ENCODE measurements at regions not wholly inside any gene's neighbourhood (a gene's known extent, or its start where the extent isn't known, plus 50 kb on each side); places are given as distances from the start of the nearest gene placed in this dataset.
"Not testable (repeated sequence)": the region's sequence is repeated elsewhere in the genome, so short reads cannot be mapped to it uniquely, and the experiment has no call there.

- no peak for DNase-seq (ENCODE audit: low spot score)
Observed at GRCh38 chr18:14963246-14963645, 215.3 kb downstream of the ANKRD30B start.

DNA sequence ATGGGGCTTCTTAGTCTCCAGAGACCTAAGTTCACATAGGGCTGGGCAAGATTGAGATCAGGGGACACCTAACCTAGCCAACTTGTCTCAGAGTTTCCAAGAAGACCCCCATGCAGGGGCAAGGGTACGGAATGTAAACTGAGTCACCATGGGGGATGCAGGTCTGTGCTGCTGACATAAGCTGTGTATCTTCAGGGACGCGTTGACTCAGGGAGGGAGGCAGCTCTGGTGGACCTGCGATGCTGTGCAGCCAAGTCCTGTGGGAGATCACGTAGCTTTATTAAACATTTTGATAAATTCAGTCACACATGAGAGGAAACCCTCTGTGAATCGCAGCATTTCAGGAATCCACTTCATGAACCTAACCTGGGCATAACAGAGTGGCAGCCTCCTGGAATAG, 216.0 kb downstream of the ANKRD30B start:
- no peak for DNase-seq (ENCODE audit: low spot score)

DNA sequence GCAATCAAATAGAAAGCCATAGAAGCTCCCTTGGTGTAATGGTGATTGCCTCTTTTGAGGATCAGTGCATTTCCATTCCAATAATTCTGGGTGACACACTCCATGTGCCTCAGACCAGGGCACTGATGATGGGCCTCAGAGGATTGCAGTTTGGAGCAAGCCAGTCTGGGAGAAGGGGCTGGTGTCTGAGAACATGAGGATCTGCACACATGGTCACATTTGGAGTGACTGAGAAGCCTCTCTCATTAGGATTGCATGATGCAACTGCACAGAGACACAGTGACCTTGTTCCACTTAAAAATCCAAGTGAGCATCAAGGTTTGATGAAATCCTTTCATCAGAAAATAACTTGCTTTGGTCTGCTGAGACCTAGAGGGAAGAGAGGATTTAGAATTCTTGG, 216.4 kb downstream of the ANKRD30B start:
- no peak for DNase-seq (ENCODE audit: low spot score)

DNA sequence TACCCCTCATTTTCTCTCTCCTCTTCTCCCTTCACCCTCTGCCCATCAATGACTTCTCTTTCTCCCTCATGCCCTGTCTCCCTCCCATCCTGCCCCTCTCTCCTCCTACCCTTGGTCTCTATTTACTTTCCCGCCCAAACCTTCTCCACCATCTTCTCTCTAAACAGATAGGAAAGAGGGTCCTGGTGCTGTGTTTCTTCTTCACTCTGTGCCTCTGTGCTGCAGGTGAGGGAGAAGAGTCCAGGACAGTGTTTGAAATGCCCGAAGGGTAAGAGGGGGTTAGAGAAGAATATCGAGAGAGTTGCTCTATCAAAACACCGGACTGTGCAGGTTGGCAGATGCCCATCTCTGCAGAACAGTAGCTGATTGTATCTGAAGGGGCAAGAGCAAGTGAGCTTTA, 217.0 kb downstream of the ANKRD30B start:
- not testable (repeated sequence) for DNase-seq (ENCODE audit: low spot score)

DNA sequence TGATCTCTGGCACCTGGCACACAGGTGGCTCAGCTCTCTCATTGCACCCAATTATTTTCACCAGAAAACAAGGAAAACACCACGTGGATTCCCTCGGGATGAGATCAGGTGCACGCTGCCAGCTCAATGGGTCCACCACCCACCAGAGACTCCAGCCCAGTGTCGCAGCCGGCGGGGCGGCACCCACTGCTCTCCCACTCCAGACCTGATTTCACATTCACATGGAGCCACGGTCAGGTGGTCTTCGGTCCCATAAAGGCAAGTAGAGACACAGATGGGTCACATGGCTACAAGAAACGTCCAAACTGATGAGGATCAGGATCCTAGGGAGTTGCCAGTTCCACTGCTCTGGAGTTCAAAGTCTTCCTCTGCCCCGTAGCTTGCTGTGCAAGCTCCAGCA, 217.6 kb downstream of the ANKRD30B start:
- DNase-seq (ENCODE audit: low spot score) = no peak

GRCh38 chr18:14967246-14967645, 219.3 kb downstream of the ANKRD30B start:
- DNase-seq (ENCODE audit: low spot score) = not testable (repeated sequence)

GRCh38 chr18:14969500-14969899, 221.5 kb downstream of the ANKRD30B start:
- DNase-seq (ENCODE audit: low spot score) = no peak

GRCh38 chr18:14970027-14970426, 222.1 kb downstream of the ANKRD30B start:
- DNase-seq (ENCODE audit: low spot score) = no peak

DNA sequence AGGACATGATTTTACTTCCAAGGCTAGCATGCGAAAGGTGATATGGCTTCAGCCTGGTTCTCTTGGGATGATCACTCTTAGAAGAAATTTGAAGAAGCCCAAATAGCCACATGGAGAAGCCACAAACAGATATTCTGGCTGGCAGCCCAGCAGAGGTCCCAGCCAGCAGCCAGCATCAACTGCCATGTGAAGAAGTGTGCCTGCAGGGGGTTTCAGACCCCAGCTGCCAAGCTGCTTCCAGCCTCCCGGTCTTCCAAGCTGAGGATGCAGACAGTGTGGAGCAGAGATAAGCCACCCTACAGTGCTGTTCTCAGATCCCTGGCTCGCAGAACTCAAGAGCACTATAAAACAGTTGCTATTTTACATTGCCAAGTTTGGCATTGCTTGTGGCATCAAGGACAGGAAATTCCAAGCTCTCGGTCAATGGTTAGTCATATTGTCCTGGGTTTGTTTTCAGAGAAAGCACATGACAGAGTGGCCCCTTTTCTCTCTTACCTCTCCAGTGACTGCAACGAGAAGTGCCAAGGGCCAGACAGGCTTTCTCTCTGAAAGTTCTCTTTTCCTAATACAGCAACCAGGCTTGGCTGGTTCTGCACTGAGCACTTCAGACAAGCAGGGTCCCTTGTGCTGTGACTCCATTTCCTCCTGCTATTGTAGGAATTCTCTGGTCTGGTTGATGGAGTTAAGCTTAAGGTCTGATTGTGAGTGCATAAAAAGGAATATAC, 223.7 kb downstream of the ANKRD30B start:
- DNase-seq (ENCODE audit: low spot score) = peak; percentile 9

DNA sequence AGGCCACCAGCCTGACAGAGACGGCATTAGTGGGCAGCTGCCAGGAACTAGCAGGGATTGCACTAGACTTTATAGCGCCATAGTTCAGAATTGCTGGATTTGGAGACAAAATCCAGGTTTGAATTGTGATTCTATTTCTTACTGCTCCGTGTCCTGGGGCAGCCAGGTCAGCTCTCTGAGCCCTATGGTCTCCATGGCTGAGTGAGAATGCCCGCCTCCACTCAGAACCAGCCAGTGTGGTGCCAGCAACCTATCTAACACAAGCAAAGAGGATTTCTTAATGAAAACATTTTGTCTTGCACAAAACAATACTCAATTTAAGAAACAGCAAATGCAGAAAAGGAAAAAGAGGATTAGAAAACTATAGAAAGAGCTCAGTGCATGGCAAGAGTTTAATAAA, 225.4 kb downstream of the ANKRD30B start:
- DNase-seq (ENCODE audit: low spot score) = not testable (repeated sequence)

- DNase-seq (ENCODE audit: low spot score) = no peak
Observed at GRCh38 chr18:14974088-14974487, 226.1 kb downstream of the ANKRD30B start.

- no peak for DNase-seq (ENCODE audit: low spot score)
Observed at GRCh38 chr18:14974576-14974975, 226.6 kb downstream of the ANKRD30B start.

DNA sequence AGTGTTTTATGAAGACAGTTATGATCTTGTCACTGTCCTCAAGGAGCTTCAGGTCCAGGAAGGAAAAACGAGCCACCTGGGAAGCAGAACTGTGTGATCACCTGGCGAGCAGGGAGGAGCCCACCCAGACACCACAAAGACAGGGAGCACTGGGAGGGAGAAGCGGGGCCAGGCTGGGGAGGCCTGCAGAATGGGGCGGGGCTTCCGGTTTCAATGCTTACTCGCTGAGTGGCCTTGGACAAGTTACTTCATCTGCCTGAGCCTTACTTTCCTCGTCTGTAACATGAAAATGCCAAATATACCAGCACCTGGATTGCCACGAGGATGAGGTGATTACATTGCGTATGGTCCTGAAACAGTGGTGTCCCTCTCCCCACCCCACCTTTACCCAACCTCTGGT, 227.5 kb downstream of the ANKRD30B start:
- DNase-seq (ENCODE audit: low spot score) = no peak

DNA sequence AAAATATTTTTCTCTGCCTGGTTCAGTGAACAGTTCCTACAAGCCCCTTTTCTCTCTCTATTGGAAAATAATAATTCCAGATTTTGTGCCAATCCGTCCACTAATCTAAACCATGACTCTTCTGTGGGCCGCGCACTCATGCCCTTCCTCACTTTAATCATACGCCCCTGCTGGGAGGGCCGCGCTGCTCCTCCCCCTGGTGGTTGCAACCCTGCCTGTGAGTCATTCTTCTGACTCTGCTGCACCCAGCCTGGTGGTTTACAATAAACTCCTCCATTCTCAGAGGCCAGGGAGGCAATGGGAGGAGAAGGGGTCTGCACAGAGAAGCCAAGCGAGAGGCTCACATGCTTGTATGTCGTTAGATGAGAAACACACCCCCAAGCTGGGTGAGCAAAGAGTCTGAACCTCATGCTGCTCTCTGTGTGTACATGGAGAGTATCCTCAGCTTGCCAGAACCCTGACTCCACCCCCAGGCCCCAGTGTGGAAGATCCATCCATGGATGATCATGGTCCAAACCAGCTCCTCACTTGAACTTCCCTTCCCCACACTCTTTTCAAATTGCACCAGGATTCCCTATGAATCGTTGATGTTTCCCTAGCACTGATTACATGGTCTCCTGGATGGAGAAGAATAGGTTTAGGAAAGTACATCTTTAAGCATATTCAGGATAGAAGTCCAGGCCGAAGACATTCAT, 228.9 kb downstream of the ANKRD30B start:
- DNase-seq (ENCODE audit: low spot score) = no peak

DNA sequence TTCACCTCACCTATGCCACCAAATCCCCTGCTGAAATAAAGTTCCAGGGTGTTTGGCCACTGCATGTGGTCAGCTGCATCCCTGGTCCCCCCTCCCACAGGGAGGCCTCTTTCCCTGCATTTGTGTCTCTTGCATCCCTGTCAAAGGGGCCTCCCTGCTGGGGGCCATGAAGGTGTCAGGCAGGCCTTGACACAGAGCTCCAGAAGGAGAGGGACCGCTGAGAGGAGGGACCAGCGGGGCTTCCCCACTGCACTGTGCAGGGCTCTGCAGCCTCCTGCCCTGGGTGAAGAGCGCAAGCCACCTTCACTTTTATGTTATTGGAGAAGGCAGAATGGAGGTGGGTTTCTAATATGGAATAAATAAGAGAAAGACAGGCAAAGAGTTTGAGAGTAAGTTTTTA, 230.2 kb downstream of the ANKRD30B start:
- no peak for DNase-seq (ENCODE audit: low spot score)

- peak; percentile 35 for DNase-seq (ENCODE audit: low spot score)
Observed at GRCh38 chr18:14978962-14979535, 231.1 kb downstream of the ANKRD30B start.

- no peak for DNase-seq (ENCODE audit: low spot score)
Observed at GRCh38 chr18:14979875-14980274, 231.9 kb downstream of the ANKRD30B start.

DNA sequence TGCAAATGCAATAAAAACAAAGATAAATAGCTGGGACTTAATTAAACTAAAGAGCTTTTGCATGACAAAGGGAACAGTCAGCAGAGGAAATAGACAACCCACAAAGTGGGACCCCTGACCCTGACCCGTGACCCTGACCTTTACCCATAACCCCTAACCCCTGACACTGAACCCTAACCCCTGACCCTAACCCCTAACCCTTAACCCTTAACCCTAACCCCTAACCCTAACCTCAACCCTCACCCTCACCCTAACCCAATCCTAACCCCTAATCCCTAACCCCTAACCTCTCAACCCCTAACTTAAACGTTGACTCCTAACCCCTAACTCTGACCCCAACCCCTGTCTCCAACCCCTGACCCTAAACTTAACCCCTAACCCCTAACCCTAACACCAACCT, 236.6 kb downstream of the ANKRD30B start:
- not testable (repeated sequence) for DNase-seq (ENCODE audit: low spot score)

GRCh38 chr18:14985291-14986013, 237.5 kb downstream of the ANKRD30B start:
- DNase-seq (ENCODE audit: low spot score) = not testable (repeated sequence)

DNA sequence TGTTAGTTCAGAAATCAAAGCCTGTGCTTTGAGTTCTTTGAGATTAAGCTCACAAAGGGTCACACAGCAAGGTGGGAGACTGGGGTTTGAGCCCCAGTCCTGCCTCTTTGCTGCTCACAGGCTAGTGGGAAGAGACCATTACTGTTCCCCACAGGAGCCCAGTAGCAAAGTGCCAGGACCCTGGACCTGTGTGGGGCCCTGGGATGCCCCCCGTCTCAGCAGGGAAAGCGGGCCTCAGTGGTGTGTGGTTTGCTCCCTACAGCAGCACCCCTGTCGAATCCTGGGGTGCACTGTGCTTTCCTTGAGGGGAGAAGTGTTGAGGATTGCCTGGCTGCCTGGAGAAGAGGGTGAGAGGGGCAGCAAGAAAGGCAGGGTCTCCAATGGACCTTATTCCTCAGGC, 239.4 kb downstream of the ANKRD30B start:
- not testable (repeated sequence) for DNase-seq (ENCODE audit: low spot score)

- not testable (repeated sequence) for DNase-seq (ENCODE audit: low spot score)
Observed at GRCh38 chr18:14987960-14988710, 240.2 kb downstream of the ANKRD30B start.

DNA sequence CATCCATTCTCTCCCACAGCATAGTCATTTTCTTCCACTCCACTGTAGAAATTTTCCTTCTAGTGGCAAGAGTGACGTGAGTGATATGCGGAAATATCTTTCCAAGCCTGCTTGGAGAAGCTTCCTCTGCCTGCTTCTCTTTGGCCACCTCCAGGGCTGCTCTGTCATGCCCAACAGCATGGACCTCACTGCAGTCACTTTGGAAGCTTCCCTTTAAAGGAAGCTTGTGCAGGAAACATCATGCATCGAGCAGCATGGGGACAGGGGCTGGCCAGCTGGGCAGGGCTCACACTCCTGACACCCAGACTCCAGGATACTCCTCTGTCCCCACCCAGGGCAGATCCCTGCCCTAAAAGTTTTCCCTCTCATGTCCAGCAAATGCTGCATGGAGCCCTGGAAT, 241.6 kb downstream of the ANKRD30B start:
- not testable (repeated sequence) for DNase-seq (ENCODE audit: low spot score)

All from GM03348 (cell line).